ENCODE measurements at regions not wholly inside any gene's neighbourhood (a gene's known extent, or its start where the extent isn't known, plus 50 kb on each side); places are given as distances from the start of the nearest gene placed in this dataset.

DNA sequence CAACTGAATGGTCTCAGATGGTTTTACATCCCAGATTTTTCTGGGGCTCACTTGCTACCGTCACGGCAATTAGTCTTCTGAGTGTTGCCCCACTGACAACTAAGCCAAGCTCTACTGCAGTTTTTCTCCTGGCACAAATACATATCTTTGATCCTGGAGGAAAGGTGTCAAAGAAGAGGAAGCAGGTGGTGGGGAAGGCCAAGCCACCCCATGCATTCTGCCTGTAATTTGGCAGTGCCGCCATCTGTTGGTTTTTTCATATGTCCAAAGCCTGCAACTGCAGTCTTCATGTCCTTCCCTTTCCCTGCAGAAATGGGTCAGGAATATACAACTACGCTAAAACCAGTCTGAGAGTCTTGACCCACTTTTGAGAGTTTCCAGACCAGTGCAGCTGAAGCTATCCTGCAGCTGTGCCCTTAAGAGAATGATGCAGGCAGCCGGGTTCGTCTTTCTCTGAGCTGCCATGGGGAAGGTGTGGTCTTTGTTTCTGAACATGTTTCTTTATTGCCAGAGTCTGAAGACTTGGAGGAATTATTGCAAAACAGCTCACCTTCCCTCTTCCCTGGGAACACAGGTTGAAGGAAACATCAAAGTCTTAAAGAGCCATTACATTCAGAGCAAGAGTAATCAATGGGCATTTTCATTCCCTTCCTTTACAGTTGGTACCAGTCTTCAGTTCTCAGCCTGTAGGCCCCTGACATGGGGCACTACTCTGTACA lies 71.8 kb upstream of the ATL2 start:
- DNase-seq (ENCODE audit: low spot score in 2 of 2): no peak
- Histone ChIP-seq H3K4me3 (no peak overlapping the region), H3K27ac (no peak overlapping the region), H3K9me3 (no peaks in the 10 kb centered on the region), H3K27me3 (no peaks in the 10 kb centered on the region), H3K4me1 (no peaks in the 10 kb centered on the region), H3K36me3 (no peaks in the 10 kb centered on the region)
- intact Hi-C loops (cut with DNase I): no loop called here
- TF ChIP-seq, protein P1, sequence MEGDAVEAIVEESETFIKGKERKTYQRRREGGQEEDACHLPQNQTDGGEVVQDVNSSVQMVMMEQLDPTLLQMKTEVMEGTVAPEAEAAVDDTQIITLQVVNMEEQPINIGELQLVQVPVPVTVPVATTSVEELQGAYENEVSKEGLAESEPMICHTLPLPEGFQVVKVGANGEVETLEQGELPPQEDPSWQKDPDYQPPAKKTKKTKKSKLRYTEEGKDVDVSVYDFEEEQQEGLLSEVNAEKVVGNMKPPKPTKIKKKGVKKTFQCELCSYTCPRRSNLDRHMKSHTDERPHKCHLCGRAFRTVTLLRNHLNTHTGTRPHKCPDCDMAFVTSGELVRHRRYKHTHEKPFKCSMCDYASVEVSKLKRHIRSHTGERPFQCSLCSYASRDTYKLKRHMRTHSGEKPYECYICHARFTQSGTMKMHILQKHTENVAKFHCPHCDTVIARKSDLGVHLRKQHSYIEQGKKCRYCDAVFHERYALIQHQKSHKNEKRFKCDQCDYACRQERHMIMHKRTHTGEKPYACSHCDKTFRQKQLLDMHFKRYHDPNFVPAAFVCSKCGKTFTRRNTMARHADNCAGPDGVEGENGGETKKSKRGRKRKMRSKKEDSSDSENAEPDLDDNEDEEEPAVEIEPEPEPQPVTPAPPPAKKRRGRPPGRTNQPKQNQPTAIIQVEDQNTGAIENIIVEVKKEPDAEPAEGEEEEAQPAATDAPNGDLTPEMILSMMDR (IDR thresholded peaks at IDR 0.05): no peak

DNA sequence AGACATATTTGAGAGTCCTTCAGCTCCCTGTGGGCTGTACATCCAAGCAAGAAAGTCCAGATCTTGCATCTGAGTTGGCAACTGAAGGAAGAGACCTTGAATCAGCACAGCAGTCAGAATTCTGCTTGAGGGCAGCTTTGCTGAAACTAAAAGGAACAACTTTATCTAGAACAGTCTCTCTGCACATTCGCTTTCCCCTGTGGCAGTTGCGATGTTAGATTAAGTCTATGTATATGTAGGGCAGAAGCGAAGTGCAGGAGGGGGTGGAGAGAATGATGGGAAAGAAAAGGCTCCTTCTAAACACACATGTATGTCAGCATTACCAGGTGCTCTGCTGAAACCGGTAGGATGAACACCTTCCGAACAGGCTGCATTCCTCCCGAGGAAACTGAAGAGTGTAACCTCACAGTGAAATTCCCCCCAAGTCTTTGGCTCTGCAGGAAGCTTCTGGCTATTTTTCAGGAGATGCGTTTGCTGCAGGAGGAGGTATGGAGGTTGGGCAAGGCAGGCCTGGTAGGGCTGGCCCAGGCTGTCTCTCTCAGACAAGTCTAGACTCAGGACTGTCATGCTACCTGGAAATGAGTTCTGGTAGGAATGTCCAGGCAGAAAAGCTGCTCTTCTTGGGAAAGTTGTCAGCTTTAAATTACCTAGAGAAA lies 70.0 kb upstream of the ATL2 start:
- H3K27ac ChIP-seq: no peak overlapping the region
- H3K27me3 ChIP-seq: no peaks in the 10 kb centered on the region
- no peak overlapping the region for H3K4me3 ChIP-seq
- H3K9me3 ChIP-seq: no peaks in the 10 kb centered on the region
- peaks cover 0 to 4% of the 10 kb centered on the region in 2 donors for H3K4me1 ChIP-seq
- no peaks in the 10 kb centered on the region for H3K36me3 ChIP-seq
- DNase-seq (ENCODE audit: low spot score in 2 of 2): no peak
- intact Hi-C loops (cut with DNase I): no loop called here
- TF ChIP-seq, protein P1 (IDR thresholded peaks at IDR 0.05): no peak

DNA sequence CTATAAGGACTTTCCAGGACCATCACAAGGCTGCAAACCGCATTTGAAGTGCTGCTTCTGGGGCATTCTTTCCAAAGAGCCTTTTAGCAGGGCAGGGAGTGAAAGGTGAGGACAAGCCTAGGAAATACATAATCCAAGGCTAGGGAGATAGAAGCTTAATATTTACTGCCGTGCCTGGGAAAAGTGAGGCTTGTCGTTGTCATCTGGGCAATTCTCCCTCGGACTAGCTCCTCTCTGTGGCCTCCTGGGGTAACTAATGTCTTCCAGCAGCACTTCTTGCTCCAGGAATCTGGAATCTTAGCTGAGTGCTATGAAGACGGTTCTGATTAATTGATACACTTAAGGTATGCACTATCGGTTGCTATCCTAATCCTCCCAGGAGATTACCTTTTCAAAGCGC lies 69.3 kb upstream of the ATL2 start:
- intact Hi-C loops (cut with DNase I): no loop called here
- TF ChIP-seq, protein P1 (IDR thresholded peaks at IDR 0.05): no peak

DNA sequence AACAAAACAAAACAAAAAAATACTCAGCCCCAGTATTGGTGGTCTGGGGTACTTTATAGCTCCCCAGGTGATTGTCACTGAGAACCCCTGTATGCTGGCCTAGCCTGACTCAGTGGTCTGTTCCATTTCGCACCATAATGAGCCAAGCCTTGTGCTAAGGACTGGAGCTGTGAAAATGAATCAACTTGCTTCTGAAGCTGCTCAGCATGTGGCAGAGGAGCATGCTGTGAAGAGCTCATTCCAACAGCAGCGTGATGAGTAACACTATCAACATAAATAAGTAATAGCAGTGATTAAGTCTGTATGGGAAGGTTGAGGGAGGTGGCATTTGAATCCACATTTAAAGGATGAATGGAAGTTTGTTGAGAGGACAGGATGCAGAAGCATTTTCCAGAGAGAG lies 67.2 kb upstream of the ATL2 start:
- intact Hi-C loops (cut with DNase I): no loop called here
- Histone ChIP-seq H3K9me3 (no peaks in the 10 kb centered on the region), H3K4me1 (peaks cover 0 to 4% of the 10 kb centered on the region in 2 donors), H3K27ac (no peak overlapping the region), H3K4me3 (no peak overlapping the region), H3K36me3 (no peaks in the 10 kb centered on the region), H3K27me3 (no peaks in the 10 kb centered on the region)
- DNase-seq (ENCODE audit: low spot score in 2 of 2): no peak
- TF ChIP-seq, protein P1 (IDR thresholded peaks at IDR 0.05): no peak

More for the DNA sequence above, 69.3 kb upstream of the ATL2 start:
- no peak for DNase-seq (ENCODE audit: low spot score in 2 of 2)
- Histone ChIP-seq H3K4me1 (peaks cover 0 to 4% of the 10 kb centered on the region in 2 donors), H3K4me3 (no peak overlapping the region), H3K36me3 (no peaks in the 10 kb centered on the region), H3K27ac (no peak overlapping the region), H3K9me3 (no peaks in the 10 kb centered on the region), H3K27me3 (no peaks in the 10 kb centered on the region)

DNA sequence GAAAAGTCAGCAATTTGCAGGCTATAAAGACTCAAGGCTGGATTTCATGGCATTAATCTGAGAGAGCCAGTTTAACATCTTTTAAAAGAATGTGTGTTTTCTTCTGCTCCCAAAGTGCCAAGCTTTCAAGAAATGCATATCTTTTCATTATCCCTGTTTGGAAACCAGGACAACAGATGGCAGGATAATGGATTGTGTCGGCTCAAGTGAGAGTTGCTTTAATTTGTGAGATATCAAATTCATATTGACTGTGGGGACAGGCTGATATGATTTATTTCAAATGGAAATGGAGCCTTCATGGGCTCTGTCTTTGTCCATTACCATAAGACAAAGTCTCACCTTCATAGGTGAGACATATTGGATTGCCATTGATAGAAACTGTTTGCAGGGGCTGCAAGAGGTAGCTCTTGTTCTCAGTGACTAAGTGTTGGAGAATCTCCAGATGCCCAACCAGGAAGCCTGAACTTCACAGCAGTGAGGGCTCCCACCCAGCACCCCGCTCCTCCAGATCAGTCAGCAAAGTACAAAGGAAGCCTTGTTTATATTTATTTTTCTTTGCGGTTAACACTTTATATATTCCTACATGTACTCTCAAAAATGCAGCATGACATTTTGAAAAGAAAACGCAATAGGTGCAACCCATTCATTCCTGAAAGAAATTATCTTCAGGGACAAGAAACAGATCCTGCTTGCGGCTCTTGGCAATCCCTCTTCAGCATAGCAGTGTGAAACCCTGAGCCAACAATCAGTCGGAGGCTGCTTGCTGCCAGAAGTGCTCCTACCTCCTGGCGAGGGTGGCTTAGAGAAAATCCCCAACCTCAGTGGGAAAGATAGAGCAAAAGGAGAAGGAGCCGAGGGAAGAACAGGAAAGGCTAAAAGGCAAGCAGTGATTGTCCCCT lies 65.8 kb upstream of the ATL2 start:
- Histone ChIP-seq H3K27ac (peak overlapping the region in 1 of 2 donors; percentile 31), H3K4me3 (no peak overlapping the region), H3K36me3 (no peaks in the 10 kb centered on the region), H3K27me3 (no peaks in the 10 kb centered on the region), H3K4me1 (peaks cover 0 to 4% of the 10 kb centered on the region in 2 donors), H3K9me3 (no peaks in the 10 kb centered on the region)
- TF ChIP-seq, protein P1 (IDR thresholded peaks at IDR 0.05): no peak
- DNase-seq (ENCODE audit: low spot score in 2 of 2): no peak
- intact Hi-C loops (cut with DNase I): no loop called here

Data from ascending aorta (tissue), 2 donors.